Uterus (tissue), 3 donors: ENCODE measurements at regions not wholly inside any gene's neighbourhood (a gene's known extent, or its start where the extent isn't known, plus 50 kb on each side); places are given as distances from the start of the nearest gene placed in this dataset.

Experiments
- DNase-seq, 2 donors: peaks; one replicate each; pipeline ENCODE4 v3.0.0-alpha.2; 2019 to 2020
- H3K27ac ChIP-seq, 2 donors: fragments of 200-600 bp; sonication (generic); 1 replicate in 1 of 2; 2 replicates in 1 of 2; pipeline ENCODE4 v1.5.1; 2016 to 2018
- H3K27me3 ChIP-seq, 2 donors: fragments of 200-600 bp; sonication (generic); one replicate each; pipeline ENCODE4 v1.5.1; 2018 to 2019; ENCODE audit warnings: control low read depth in 1 of 2
- H3K36me3 ChIP-seq, 2 donors: fragments of 200-600 bp; sonication (generic); one replicate each; pipeline ENCODE4 v1.5.1; 2019; ENCODE audit warnings: control low read depth in 1 of 2
- H3K4me1 ChIP-seq, 2 donors: fragments of 200-600 bp; sonication (generic); one replicate each; pipeline ENCODE4 v1.5.1; 2018 to 2019; ENCODE audit warnings: control low read depth in 1 of 2
- H3K4me3 ChIP-seq, 2 donors: fragments of 200-600 bp; sonication (generic); 1 replicate in 1 of 2; 2 replicates in 1 of 2; pipeline ENCODE4 v1.5.1; 2018 to 2019; ENCODE audit warnings: mild to moderate bottlenecking in 1 of 2
- H3K9me3 ChIP-seq, 2 donors: fragments of 200-600 bp; sonication (generic); one replicate each; pipeline ENCODE4 v1.5.1; 2019; ENCODE audit warnings: control low read depth in 1 of 2
- CTCF ChIP-seq, 4 experiments: fragments of 200-600 bp in 2 of 4; fragments of 450-650 bp in 2 of 4; sonication (generic) in 2 of 4; IDR thresholded peaks; one replicate each; pipeline ENCODE4 v1.5.1; 2016 to 2019; ENCODE audit warnings: antibody characterized with exemption in 4 of 4, mild to moderate bottlenecking in 2 of 4, moderate library complexity in 1 of 4
- POLR2A ChIP-seq, 2 donors: fragments of 450-650 bp; IDR thresholded peaks; one replicate each; pipeline ENCODE4 v1.6.1; 2016; ENCODE audit warnings: antibody characterized with exemption in 2 of 2, mild to moderate bottlenecking in 1 of 2, moderate library complexity in 1 of 2
- intact Hi-C: fragments of 100-400 bp; cut with DNase I; formaldehyde crosslinking; loops from one replicate; pipeline ENCODE4 v1.15.1; 2023; ENCODE audit warnings: low total_unique reads
- donor health status: DM: yes; HTN: yes; CAD: no.

DNA sequence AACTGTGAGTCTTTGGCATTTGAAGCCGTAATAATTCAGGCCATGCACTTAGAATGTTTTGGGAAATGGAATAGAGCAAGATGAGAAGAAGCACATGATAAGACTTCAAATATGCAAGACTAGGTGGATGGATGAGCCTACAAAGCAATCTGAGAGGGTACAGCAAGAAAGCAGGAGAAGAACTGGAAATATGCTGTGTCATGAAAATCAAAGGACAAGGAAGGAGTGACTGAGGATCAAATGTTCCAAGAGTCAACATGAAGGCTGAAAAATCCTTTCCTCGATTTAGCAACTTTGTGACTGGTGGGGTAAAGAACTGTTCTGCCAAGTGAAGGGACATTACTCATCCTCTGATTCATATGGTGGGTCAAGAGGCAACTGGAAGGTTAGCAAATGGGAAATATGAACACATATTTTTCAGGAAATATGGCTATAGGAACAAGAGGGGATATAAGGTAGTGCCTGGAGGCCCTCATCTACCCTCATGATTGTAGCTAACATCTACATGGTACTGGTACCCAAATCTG is 803.7 kb upstream of the ARRDC4 start:
- Histone ChIP-seq H3K4me3 (no peak overlapping the region), H3K9me3 (no peaks in the 10 kb centered on the region), H3K36me3 (no peaks in the 10 kb centered on the region), H3K27me3 (peaks cover 0 to 4% of the 10 kb centered on the region in 2 donors), H3K4me1 (no peaks in the 10 kb centered on the region), H3K27ac (no peak overlapping the region)
- intact Hi-C loops = no loop called here
- no peak for TF ChIP-seq POLR2A (IDR thresholded peaks at IDR 0.05)
- no peak for TF ChIP-seq CTCF (IDR thresholded peaks at IDR 0.05)
- no peak for DNase-seq

- Histone ChIP-seq H3K36me3 (no peaks in the 10 kb centered on the region), H3K27me3 (peaks cover 0 to 4% of the 10 kb centered on the region in 2 donors), H3K27ac (no peak overlapping the region), H3K9me3 (no peaks in the 10 kb centered on the region), H3K4me3 (no peak overlapping the region), H3K4me1 (no peaks in the 10 kb centered on the region)
- no peak for TF ChIP-seq POLR2A (IDR thresholded peaks at IDR 0.05)
- TF ChIP-seq CTCF (IDR thresholded peaks at IDR 0.05) = no peak
- no peak for DNase-seq
- intact Hi-C loops = no loop called here
These were observed 797.6 kb upstream of the ARRDC4 start for GRCh38 chr15:97162805-97163495.

GRCh38 chr15:97165205-97165604 is 795.3 kb upstream of the ARRDC4 start:
- TF ChIP-seq CTCF (IDR thresholded peaks at IDR 0.05) = no peak
- TF ChIP-seq POLR2A (IDR thresholded peaks at IDR 0.05) = no peak

GRCh38 chr15:97168704-97169475 is 791.6 kb upstream of the ARRDC4 start:
- H3K4me1 ChIP-seq = no peaks in the 10 kb centered on the region
- no peaks in the 10 kb centered on the region for H3K36me3 ChIP-seq
- TF ChIP-seq CTCF (IDR thresholded peaks at IDR 0.05) (no peak), POLR2A (IDR thresholded peaks at IDR 0.05) (no peak)
- intact Hi-C loops = no loop called here
- H3K27ac ChIP-seq = no peak overlapping the region
- no peaks in the 10 kb centered on the region for H3K9me3 ChIP-seq
- H3K27me3 ChIP-seq = no peaks in the 10 kb centered on the region
- H3K4me3 ChIP-seq = no peak overlapping the region
- no peak for DNase-seq

More at GRCh38 chr15:97165205-97165604, 795.3 kb upstream of the ARRDC4 start:
- H3K9me3 ChIP-seq = no peaks in the 10 kb centered on the region
- intact Hi-C loops = no loop called here
- H3K27ac ChIP-seq = no peak overlapping the region
- H3K36me3 ChIP-seq = no peaks in the 10 kb centered on the region
- DNase-seq = no peak
- no peaks in the 10 kb centered on the region for H3K4me1 ChIP-seq
- H3K27me3 ChIP-seq = no peaks in the 10 kb centered on the region
- H3K4me3 ChIP-seq = no peak overlapping the region

GRCh38 chr15:97171556-97171955 is 788.9 kb upstream of the ARRDC4 start:
- DNase-seq = no peak
- no peaks in the 10 kb centered on the region for H3K36me3 ChIP-seq
- H3K27ac ChIP-seq = no peak overlapping the region
- intact Hi-C loops = no loop called here
- TF ChIP-seq CTCF (IDR thresholded peaks at IDR 0.05) (no peak), POLR2A (IDR thresholded peaks at IDR 0.05) (no peak)
- no peak overlapping the region for H3K4me3 ChIP-seq
- no peaks in the 10 kb centered on the region for H3K4me1 ChIP-seq
- no peaks in the 10 kb centered on the region for H3K9me3 ChIP-seq
- H3K27me3 ChIP-seq = no peaks in the 10 kb centered on the region
